Limb (tissue), 2 donors: ENCODE measurements at regions not wholly inside any gene's neighbourhood (a gene's known extent, or its start where the extent isn't known, plus 50 kb on each side); places are given as distances from the start of the nearest gene placed in this dataset.

Source experiments
- DNase-seq, 2 donors: peaks; one replicate each; pipeline ENCODE4 v3.0.0-alpha.2; 2016; ENCODE audit errors: extremely low spot score in 2 of 2

- DNase-seq = no peak
Measured at GRCh38 chr3:96706509-96706908, 107.9 kb upstream of the EPHA6 start.

- no peak for DNase-seq
Measured at GRCh38 chr3:96711816-96712215, 102.6 kb upstream of the EPHA6 start.

GRCh38 chr3:96712792-96713191 lies 101.6 kb upstream of the EPHA6 start:
- no peak for DNase-seq

GRCh38 chr3:96719921-96720320 lies 94.5 kb upstream of the EPHA6 start:
- no peak for DNase-seq

GRCh38 chr3:96731031-96731430 lies 83.4 kb upstream of the EPHA6 start:
- DNase-seq = no peak

- DNase-seq = no peak
Measured at GRCh38 chr3:96734273-96735009, 80.0 kb upstream of the EPHA6 start.

GRCh38 chr3:96748139-96748538 lies 66.3 kb upstream of the EPHA6 start:
- no peak for DNase-seq

- DNase-seq = no peak
Measured at GRCh38 chr3:96750094-96750767, 64.2 kb upstream of the EPHA6 start.

- no peak for DNase-seq
Measured at GRCh38 chr3:96753124-96753523, 61.3 kb upstream of the EPHA6 start.

- no peak for DNase-seq
Measured at GRCh38 chr3:96754128-96754527, 60.3 kb upstream of the EPHA6 start.

GRCh38 chr3:96755519-96755918 lies 58.9 kb upstream of the EPHA6 start:
- no peak for DNase-seq

GRCh38 chr3:96756516-96756915 lies 57.9 kb upstream of the EPHA6 start:
- no peak for DNase-seq

- no peak for DNase-seq
Measured at GRCh38 chr3:96760956-96761355, 53.4 kb upstream of the EPHA6 start.
